Amniotic epithelial cell (primary cell): ENCODE measurements at regions not wholly inside any gene's neighbourhood (a gene's known extent, or its start where the extent isn't known, plus 50 kb on each side); places are given as distances from the start of the nearest gene placed in this dataset.
"Not testable (repeated sequence)": the region's sequence is repeated elsewhere in the genome, so short reads cannot be mapped to it uniquely, and the experiment has no call there.

Experiments
- DNase-seq: peaks from one replicate; pipeline ENCODE4 v3.0.0-alpha.2; 2010; ENCODE audit warnings: low read depth

GRCh38 chr12:46983959-46984841 lies 95.2 kb upstream of the PCED1B start:
- DNase-seq: peak; percentile 80

- DNase-seq: no peak
Measured at GRCh38 chr12:46985816-46986215, 93.6 kb upstream of the PCED1B start.

GRCh38 chr12:46988122-46988521 lies 91.3 kb upstream of the PCED1B start:
- not testable (repeated sequence) for DNase-seq

GRCh38 chr12:46990211-46990610 lies 89.2 kb upstream of the PCED1B start:
- DNase-seq: no peak

- DNase-seq: not testable (repeated sequence)
Measured at GRCh38 chr12:46992051-46992450, 87.4 kb upstream of the PCED1B start.

- peak; percentile 87 for DNase-seq
Measured at GRCh38 chr12:46998811-46999368, 80.5 kb upstream of the PCED1B start.

- peak; percentile 73 for DNase-seq
Measured at GRCh38 chr12:47004634-47005033, 74.8 kb upstream of the PCED1B start.

GRCh38 chr12:47007048-47007447 lies 72.4 kb upstream of the PCED1B start:
- no peak for DNase-seq

GRCh38 chr12:47012552-47012951 lies 66.9 kb upstream of the PCED1B start:
- no peak for DNase-seq

- DNase-seq: peak; percentile 86
Measured at GRCh38 chr12:47014474-47014873, 64.9 kb upstream of the PCED1B start.

GRCh38 chr12:47015381-47015780 lies 64.0 kb upstream of the PCED1B start:
- DNase-seq: no peak

- DNase-seq: no peak
Measured at GRCh38 chr12:47017041-47017713, 62.2 kb upstream of the PCED1B start.

GRCh38 chr12:47017901-47018475 lies 61.4 kb upstream of the PCED1B start:
- peak; percentile 50 for DNase-seq

GRCh38 chr12:47020211-47020821 lies 59.1 kb upstream of the PCED1B start:
- DNase-seq: peak; percentile 69

- DNase-seq: peak; percentile 84
Measured at GRCh38 chr12:47021298-47021697, 58.1 kb upstream of the PCED1B start.

GRCh38 chr12:47022296-47022695 lies 57.1 kb upstream of the PCED1B start:
- peak; percentile 78 for DNase-seq

- no peak for DNase-seq
Measured at GRCh38 chr12:47023311-47023710, 56.1 kb upstream of the PCED1B start.

- DNase-seq: no peak
Measured at GRCh38 chr12:47023953-47024352, 55.5 kb upstream of the PCED1B start.

GRCh38 chr12:47024463-47024862 lies 55.0 kb upstream of the PCED1B start:
- peak; percentile 71 for DNase-seq

GRCh38 chr12:47025349-47025748 lies 54.1 kb upstream of the PCED1B start:
- no peak for DNase-seq

GRCh38 chr12:47025798-47026197 lies 53.6 kb upstream of the PCED1B start:
- no peak for DNase-seq

GRCh38 chr12:47026291-47026690 lies 53.1 kb upstream of the PCED1B start:
- DNase-seq: no peak
